SK-N-SH treated with all-trans-retinoic acid at 6 μM for 48 hours (cell line): ENCODE measurements at regions not wholly inside any gene's neighbourhood (a gene's known extent, or its start where the extent isn't known, plus 50 kb on each side); places are given as distances from the start of the nearest gene placed in this dataset.

ENCODE experiments used
- ATAC-seq: fragments of 200-7000 bp; cut with Tn5 transposase; 3 replicates; pipeline ENCODE4 v1.9.1; 2020; ENCODE audit warnings: mild to moderate bottlenecking, moderate library complexity
- ARNTL ChIP-seq: fragments of 450-650 bp; formaldehyde crosslinking; IDR thresholded peaks from 2 replicates; pipeline ENCODE4 v1.5.0; 2020; ENCODE audit warnings: low read depth, mild to moderate bottlenecking, moderate library complexity, borderline replicate concordance
- CSDC2 ChIP-seq: fragments of 250-450 bp; sonication (Bioruptor Pico); IDR thresholded peaks from 2 replicates; pipeline ENCODE4 v1.5.0; 2020; ENCODE audit warnings: mild to moderate bottlenecking, moderate library complexity
- ESRRG ChIP-seq: fragments of 250-450 bp; sonication (Bioruptor Pico); IDR thresholded peaks from 2 replicates; pipeline ENCODE4 v1.6.1; 2021; ENCODE audit warnings: mild to moderate bottlenecking
- GLIS3 ChIP-seq: fragments of 250-450 bp; sonication (Bioruptor Pico); IDR thresholded peaks from 2 replicates; pipeline ENCODE4 v1.5.0; 2020; ENCODE audit warnings: mild to moderate bottlenecking, moderate library complexity
- ISL1 ChIP-seq: fragments of 250-450 bp; sonication (Bioruptor Pico); IDR thresholded peaks from 2 replicates; pipeline ENCODE4 v2.1.2; 2022; ENCODE audit warnings: mild to moderate bottlenecking, moderate library complexity
- OSR1 ChIP-seq: fragments of 250-450 bp; sonication (Bioruptor Pico); IDR thresholded peaks from 2 replicates; pipeline ENCODE4 v1.8.0; 2022; ENCODE audit warnings: moderate library complexity, mild to moderate bottlenecking, inconsistent platforms
- PPARA ChIP-seq: fragments of 250-450 bp; sonication (Bioruptor Pico); IDR thresholded peaks from 2 replicates; pipeline ENCODE4 v1.5.0; 2020; ENCODE audit warnings: mild to moderate bottlenecking, borderline replicate concordance
- RARB ChIP-seq: fragments of 250-450 bp; sonication (Bioruptor Pico); IDR thresholded peaks from 2 replicates; pipeline ENCODE4 v1.8.0; 2021; ENCODE audit warnings: mild to moderate bottlenecking, moderate library complexity
- SNAI2 ChIP-seq: fragments of 250-450 bp; sonication (Bioruptor Pico); IDR thresholded peaks from 2 replicates; pipeline ENCODE4 v1.5.0; 2020; ENCODE audit warnings: mild to moderate bottlenecking, moderate library complexity
- TCF4 ChIP-seq: fragments of 250-450 bp; sonication (Bioruptor Pico); IDR thresholded peaks from 2 replicates; pipeline ENCODE4 v1.8.0; 2021; ENCODE audit warnings: mild to moderate bottlenecking, moderate library complexity, borderline replicate concordance
- TOX ChIP-seq: fragments of 250-450 bp; sonication (Bioruptor Pico); IDR thresholded peaks from 2 replicates; pipeline ENCODE4 v1.8.0; 2021; ENCODE audit warnings: mild to moderate bottlenecking, moderate library complexity, borderline replicate concordance
- ZC3H10 ChIP-seq: fragments of 250-450 bp; sonication (Bioruptor Pico); IDR thresholded peaks from 2 replicates; pipeline ENCODE4 v1.5.1; 2021; ENCODE audit warnings: mild to moderate bottlenecking, moderate library complexity
- ZFP3 ChIP-seq: fragments of 250-450 bp; sonication (Bioruptor Pico); IDR thresholded peaks from 2 replicates; pipeline ENCODE4 v1.5.0; 2020; ENCODE audit warnings: mild to moderate bottlenecking, moderate library complexity
- ZFP30 ChIP-seq: fragments of 450-650 bp; formaldehyde crosslinking; IDR thresholded peaks from 2 replicates; pipeline ENCODE4 v1.5.0; 2022; ENCODE audit warnings: mild to moderate bottlenecking, moderate library complexity
- ZNF565 ChIP-seq: fragments of 450-650 bp; formaldehyde crosslinking; conservative IDR thresholded peaks from 2 replicates; pipeline ENCODE4 v1.5.0; 2020; ENCODE audit warnings: low read depth, mild to moderate bottlenecking, moderate library complexity
- ZNF70 ChIP-seq: fragments of 450-650 bp; formaldehyde crosslinking; IDR thresholded peaks from 2 replicates; pipeline ENCODE4 v1.5.0; 2020; ENCODE audit warnings: mild to moderate bottlenecking, moderate library complexity
- ZNF8 ChIP-seq: fragments of 450-650 bp; formaldehyde crosslinking; IDR thresholded peaks from 2 replicates; pipeline ENCODE4 v1.5.0; 2020; ENCODE audit warnings: mild to moderate bottlenecking, moderate library complexity
- TF ChIP-seq, protein P1 (sequence below): fragments of 250-450 bp; sonication (Bioruptor Pico); IDR thresholded peaks from 2 replicates; pipeline ENCODE4 v1.5.0; 2020; ENCODE audit warnings: mild to moderate bottlenecking, moderate library complexity
- TF ChIP-seq, protein P2 (sequence below): fragments of 250-450 bp; sonication (Bioruptor Pico); IDR thresholded peaks from 2 replicates; pipeline ENCODE4 v1.5.1; 2020; ENCODE audit warnings: low read depth, mild to moderate bottlenecking, moderate library complexity
- TF ChIP-seq, protein P3 (sequence below): fragments of 250-450 bp; sonication (Bioruptor Pico); IDR thresholded peaks from 2 replicates; pipeline ENCODE4 v1.5.1; 2021; ENCODE audit warnings: mild to moderate bottlenecking, moderate library complexity
- TF ChIP-seq, protein P4 (sequence below): fragments of 250-450 bp; sonication (Bioruptor Pico); IDR thresholded peaks from 2 replicates; pipeline ENCODE4 v1.8.0; 2021; ENCODE audit warnings: low read depth, mild to moderate bottlenecking, moderate library complexity, borderline replicate concordance

DNA sequence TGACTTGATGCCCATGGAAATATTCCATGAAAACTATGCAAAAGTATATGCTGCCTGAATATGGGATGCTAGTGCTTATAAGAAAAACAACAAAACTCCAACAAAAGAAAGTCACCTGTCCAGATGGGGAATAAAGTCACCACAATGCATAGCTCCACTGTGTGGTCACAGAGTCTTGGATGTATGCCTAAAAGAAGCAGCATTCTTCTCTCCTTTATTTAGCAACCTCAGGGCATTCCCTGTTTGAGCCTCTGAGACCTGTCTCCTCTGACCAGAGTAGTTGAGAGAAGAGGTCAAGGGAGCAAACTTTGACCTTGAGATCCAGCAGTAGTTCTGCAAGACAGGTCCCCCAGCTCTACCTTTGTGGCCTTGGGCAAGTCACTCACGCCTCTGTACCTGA is 287.5 kb downstream of the MED10 start:
- TF ChIP-seq ZC3H10 (no peak), TCF4 (CRISPR knock-in tag) (no peak), ESRRG (no peak), ZNF565 (CRISPR knock-in tag) (no peak), ZFP30 (CRISPR knock-in tag) (no peak), GLIS3 (CRISPR knock-in tag) (no peak), RARB (CRISPR knock-in tag) (no peak), TOX (CRISPR knock-in tag) (no peak), ISL1 (CRISPR knock-in tag) (no peak), ZNF70 (no peak), SNAI2 (CRISPR knock-in tag) (no peak), ARNTL (no peak)
- TF ChIP-seq, protein P1, sequence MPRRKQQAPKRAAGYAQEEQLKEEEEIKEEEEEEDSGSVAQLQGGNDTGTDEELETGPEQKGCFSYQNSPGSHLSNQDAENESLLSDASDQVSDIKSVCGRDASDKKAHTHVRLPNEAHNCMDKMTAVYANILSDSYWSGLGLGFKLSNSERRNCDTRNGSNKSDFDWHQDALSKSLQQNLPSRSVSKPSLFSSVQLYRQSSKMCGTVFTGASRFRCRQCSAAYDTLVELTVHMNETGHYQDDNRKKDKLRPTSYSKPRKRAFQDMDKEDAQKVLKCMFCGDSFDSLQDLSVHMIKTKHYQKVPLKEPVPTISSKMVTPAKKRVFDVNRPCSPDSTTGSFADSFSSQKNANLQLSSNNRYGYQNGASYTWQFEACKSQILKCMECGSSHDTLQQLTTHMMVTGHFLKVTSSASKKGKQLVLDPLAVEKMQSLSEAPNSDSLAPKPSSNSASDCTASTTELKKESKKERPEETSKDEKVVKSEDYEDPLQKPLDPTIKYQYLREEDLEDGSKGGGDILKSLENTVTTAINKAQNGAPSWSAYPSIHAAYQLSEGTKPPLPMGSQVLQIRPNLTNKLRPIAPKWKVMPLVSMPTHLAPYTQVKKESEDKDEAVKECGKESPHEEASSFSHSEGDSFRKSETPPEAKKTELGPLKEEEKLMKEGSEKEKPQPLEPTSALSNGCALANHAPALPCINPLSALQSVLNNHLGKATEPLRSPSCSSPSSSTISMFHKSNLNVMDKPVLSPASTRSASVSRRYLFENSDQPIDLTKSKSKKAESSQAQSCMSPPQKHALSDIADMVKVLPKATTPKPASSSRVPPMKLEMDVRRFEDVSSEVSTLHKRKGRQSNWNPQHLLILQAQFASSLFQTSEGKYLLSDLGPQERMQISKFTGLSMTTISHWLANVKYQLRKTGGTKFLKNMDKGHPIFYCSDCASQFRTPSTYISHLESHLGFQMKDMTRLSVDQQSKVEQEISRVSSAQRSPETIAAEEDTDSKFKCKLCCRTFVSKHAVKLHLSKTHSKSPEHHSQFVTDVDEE (CRISPR knock-in tag), result no peak
- TF ChIP-seq, protein P2, sequence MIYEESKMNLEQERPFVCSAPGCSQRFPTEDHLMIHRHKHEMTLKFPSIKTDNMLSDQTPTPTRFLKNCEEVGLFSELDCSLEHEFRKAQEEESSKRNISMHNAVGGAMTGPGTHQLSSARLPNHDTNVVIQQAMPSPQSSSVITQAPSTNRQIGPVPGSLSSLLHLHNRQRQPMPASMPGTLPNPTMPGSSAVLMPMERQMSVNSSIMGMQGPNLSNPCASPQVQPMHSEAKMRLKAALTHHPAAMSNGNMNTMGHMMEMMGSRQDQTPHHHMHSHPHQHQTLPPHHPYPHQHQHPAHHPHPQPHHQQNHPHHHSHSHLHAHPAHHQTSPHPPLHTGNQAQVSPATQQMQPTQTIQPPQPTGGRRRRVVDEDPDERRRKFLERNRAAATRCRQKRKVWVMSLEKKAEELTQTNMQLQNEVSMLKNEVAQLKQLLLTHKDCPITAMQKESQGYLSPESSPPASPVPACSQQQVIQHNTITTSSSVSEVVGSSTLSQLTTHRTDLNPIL (CRISPR knock-in tag), result no peak
- ATAC-seq, result no peak

DNA sequence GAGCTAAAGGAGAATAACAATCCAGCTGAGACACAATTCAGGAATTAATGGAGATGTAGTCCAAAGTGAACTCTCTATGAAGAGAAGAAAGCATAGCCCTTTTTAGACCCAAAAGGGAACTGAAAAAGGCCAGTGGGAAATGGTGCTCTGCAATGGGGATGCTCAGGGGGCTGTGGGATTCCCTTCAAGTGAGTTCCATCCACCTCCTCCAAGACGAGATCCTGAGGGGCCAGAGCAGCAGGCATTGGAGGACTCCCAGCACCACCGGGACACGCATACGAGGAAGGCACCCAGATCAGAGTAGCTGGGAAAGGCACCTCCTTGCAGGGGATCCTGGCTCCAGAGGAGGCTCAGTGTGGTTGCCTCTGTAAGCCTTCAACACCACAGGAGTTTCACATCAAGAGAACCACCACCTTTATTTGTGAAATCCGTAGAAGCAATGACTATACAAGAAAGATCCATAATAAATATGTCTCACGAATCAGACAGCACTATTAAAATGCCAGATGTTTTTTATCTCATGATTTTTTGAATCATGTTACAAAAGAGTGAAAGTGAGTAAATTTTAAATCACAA is 288.2 kb downstream of the MED10 start:
- ATAC-seq, result no peak
- TF ChIP-seq ZNF8 (CRISPR knock-in tag) (no peak), RARB (CRISPR knock-in tag) (no peak), GLIS3 (CRISPR knock-in tag) (no peak), ZNF70 (no peak), ZFP30 (CRISPR knock-in tag) (no peak), CSDC2 (no peak), ARNTL (no peak)

DNA sequence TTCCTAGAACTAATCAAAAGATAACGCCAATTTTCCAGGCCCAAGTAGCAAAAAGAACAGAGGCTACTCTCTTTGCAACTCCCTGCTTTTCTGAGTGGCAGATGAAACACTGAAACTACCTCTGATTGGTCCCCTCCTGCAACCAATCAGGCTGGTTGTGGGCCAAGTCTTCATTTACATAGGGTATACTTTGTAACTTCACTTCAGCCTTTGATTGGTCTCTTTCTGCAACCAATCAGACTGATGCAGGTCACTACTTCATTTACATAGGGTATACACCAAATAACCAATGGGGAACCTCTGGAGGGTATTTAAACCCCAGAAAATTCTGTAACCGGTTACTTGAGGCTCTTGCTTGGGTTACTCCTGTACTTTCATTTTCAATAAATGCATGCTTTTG is 289.6 kb downstream of the MED10 start:
- no peak for ATAC-seq
- TF ChIP-seq ZFP30 (CRISPR knock-in tag) (no peak), ESRRG (no peak), SNAI2 (CRISPR knock-in tag) (no peak), OSR1 (CRISPR knock-in tag) (no peak), RARB (CRISPR knock-in tag) (no peak), TCF4 (CRISPR knock-in tag) (no peak), PPARA (CRISPR knock-in tag) (no peak)

DNA sequence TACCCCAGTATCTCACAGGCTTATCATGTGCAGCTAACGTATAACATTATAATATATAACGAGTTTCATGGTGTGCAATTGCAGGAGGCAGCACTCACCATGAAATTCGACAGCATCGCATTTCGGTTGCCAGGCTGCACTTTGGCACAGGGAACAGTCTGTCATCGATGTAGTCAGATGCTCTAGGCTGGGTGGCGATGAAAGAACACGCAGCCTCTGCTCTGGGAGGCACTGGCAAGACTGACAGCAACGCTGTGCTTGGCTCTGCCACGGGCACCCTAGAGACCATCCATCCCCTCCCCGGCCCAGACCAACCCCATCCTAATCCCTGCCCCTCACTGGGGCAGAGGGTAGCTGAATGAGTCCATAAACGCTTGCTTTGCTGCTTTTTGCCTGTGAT is 290.8 kb downstream of the MED10 start:
- ATAC-seq, result no peak
- TF ChIP-seq ZNF8 (CRISPR knock-in tag) (no peak), ISL1 (CRISPR knock-in tag) (no peak), SNAI2 (CRISPR knock-in tag) (no peak), ZFP3 (no peak), ARNTL (no peak), ZC3H10 (no peak), TOX (CRISPR knock-in tag) (no peak), ESRRG (no peak), ZNF70 (no peak), ZFP30 (CRISPR knock-in tag) (no peak), PPARA (CRISPR knock-in tag) (no peak), CSDC2 (no peak), GLIS3 (CRISPR knock-in tag) (no peak)
- TF ChIP-seq, protein P2 (CRISPR knock-in tag), result no peak
- TF ChIP-seq, protein P1 (CRISPR knock-in tag), result no peak
- TF ChIP-seq, protein P3, sequence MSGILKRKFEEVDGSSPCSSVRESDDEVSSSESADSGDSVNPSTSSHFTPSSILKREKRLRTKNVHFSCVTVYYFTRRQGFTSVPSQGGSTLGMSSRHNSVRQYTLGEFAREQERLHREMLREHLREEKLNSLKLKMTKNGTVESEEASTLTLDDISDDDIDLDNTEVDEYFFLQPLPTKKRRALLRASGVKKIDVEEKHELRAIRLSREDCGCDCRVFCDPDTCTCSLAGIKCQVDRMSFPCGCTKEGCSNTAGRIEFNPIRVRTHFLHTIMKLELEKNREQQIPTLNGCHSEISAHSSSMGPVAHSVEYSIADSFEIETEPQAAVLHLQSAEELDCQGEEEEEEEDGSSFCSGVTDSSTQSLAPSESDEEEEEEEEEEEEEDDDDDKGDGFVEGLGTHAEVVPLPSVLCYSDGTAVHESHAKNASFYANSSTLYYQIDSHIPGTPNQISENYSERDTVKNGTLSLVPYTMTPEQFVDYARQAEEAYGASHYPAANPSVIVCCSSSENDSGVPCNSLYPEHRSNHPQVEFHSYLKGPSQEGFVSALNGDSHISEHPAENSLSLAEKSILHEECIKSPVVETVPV (CRISPR knock-in tag), result no peak
- TF ChIP-seq, protein P4, sequence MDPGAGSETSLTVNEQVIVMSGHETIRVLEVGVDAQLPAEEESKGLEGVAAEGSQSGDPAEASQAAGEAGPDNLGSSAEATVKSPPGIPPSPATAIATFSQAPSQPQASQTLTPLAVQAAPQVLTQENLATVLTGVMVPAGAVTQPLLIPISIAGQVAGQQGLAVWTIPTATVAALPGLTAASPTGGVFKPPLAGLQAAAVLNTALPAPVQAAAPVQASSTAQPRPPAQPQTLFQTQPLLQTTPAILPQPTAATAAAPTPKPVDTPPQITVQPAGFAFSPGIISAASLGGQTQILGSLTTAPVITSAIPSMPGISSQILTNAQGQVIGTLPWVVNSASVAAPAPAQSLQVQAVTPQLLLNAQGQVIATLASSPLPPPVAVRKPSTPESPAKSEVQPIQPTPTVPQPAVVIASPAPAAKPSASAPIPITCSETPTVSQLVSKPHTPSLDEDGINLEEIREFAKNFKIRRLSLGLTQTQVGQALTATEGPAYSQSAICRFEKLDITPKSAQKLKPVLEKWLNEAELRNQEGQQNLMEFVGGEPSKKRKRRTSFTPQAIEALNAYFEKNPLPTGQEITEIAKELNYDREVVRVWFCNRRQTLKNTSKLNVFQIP (CRISPR knock-in tag), result no peak
- TF ChIP-seq, all 23 proteins: peak for 0
